ENCODE measurements at regions not wholly inside any gene's neighbourhood (a gene's known extent, or its start where the extent isn't known, plus 50 kb on each side); places are given as distances from the start of the nearest gene placed in this dataset.

DNA sequence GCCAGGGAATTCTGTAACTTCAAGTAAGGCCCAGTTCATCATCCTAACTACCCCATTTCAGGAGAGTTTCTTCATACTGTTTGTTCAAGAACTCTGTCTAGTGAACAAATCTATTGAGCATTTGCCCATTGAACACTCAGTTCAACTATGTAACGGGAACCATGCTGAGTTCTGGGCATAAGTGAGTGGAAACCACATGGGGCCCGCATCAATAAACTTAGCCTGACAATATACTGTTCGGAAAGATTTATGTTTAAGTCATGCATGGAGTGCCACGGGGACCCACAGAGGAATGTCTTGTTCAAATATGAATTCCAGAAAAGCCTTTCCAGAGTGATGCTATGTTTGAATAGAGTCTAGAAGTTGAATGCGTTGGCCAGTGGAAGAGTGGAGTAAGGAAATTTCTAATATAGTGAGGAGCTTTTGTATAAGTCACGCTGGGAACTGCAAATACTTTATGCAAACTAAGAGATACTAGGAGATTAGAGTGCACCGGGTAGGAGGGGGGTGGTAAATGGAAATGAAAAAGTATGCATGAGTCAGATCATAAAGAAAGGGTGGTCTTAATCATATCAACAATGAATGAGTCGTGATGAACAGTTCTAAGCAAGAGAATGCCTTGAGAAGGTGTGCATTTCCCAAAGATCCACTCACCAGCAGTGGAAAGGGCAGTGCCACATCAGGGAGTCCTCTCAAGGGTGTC lies 279.8 kb downstream of the VPS13C start:
- Histone ChIP-seq H3K4me3 (no peak overlapping the region), H3K9me2 (ENCODE audit: insufficient read depth) (no peaks in the 10 kb centered on the region), H4K20me1 (ENCODE audit: insufficient read depth) (no peaks in the 10 kb centered on the region), H2AFZ (no peak overlapping the region), H3F3A (ENCODE audit: insufficient read depth) (no peaks in the 10 kb centered on the region), H3K36me3 (ENCODE audit: low read depth) (no peaks in the 10 kb centered on the region), H3K79me2 (ENCODE audit: insufficient read depth) (no peaks in the 10 kb centered on the region), H3K4me1 (ENCODE audit: insufficient read depth) (no peaks in the 10 kb centered on the region), H3K9me3 (ENCODE audit: low read depth) (no peaks in the 10 kb centered on the region), H3K27ac (no peak overlapping the region), H3K27me3 (replicated peaks; ENCODE audit: insufficient read depth) (peaks cover 17% of the 10 kb centered on the region; the same call in 1 of the 2 replicates), H3K9ac (no peak overlapping the region), H3K4me2 (ENCODE audit: unreplicated experiment) (no peak overlapping the region)
- TF ChIP-seq EZH2 (IDR thresholded peaks at IDR 0.05; ENCODE audit: insufficient read depth, poor library complexity, severe bottlenecking), result no peak
- DNase-seq, result no peak
- 39 to 41% methylated on average over 8 of the region's 8 CpGs for WGBS, 2 experiments (ENCODE audit: low coverage in 1 of 2, low lambda C conversion rate in 2 of 2, missing lambda C conversion rate in 2 of 2)
- in situ Hi-C loops (cut with MboI), result no loop called here

DNA sequence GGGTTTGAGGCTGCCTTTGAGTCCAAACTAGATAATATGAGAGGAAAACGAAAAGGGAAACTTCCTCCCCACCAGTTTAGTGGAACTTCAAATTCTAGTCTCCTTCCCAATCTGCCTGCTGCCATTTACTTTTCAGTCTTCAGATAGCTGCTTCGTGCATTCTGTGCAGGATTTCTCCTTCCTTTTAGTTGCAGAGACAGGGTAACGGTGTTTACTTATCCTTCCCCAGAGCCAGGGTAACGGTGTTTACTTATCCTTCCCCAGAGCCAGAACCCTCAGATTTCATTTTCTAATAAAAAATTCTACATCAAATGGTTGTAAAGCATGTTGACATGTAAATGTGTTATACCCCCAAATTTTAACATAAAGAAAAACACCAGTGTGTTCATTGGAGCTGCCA lies 282.6 kb downstream of the VPS13C start:
- DNase-seq, result no peak
- WGBS, 2 experiments (ENCODE audit: low coverage in 1 of 2, low lambda C conversion rate in 2 of 2, missing lambda C conversion rate in 2 of 2), result 35 to 44% methylated on average over 4 of the region's 4 CpGs
- Histone ChIP-seq H3K27me3 (replicated peaks; ENCODE audit: insufficient read depth) (peaks cover 21% of the 10 kb centered on the region), H2AFZ (no peak overlapping the region), H3F3A (ENCODE audit: insufficient read depth) (no peaks in the 10 kb centered on the region), H3K9me3 (ENCODE audit: low read depth) (no peaks in the 10 kb centered on the region), H4K20me1 (ENCODE audit: insufficient read depth) (no peaks in the 10 kb centered on the region), H3K36me3 (ENCODE audit: low read depth) (no peaks in the 10 kb centered on the region), H3K79me2 (ENCODE audit: insufficient read depth) (no peaks in the 10 kb centered on the region), H3K9ac (no peak overlapping the region), H3K9me2 (ENCODE audit: insufficient read depth) (no peaks in the 10 kb centered on the region), H3K4me1 (ENCODE audit: insufficient read depth) (no peaks in the 10 kb centered on the region), H3K4me2 (ENCODE audit: unreplicated experiment) (no peak overlapping the region), H3K4me3 (no peak overlapping the region), H3K27ac (no peak overlapping the region)
- TF ChIP-seq EZH2phosphoT487 (IDR thresholded peaks at IDR 0.05; ENCODE audit: insufficient read depth, low read depth), result no peak
- in situ Hi-C loops (cut with MboI), result no loop called here

DNA sequence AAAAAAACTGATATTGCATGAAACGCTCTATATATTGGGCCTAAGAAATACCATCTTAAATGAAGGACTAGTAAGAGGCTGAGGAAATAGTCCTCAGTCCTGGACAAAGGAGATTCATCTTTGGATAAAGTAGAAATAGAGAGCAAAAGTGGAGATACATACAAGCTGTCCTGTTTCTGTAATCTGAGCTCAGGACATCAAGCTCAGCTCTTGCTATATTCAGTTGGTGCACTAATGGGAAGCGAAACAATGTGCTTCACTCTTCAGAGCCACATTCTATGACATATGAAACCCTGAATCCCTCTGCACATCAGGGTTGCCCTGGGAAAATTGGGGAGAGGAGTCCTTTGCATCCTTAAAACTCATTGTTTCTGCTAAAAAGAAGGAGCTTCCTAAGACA lies 290.7 kb downstream of the VPS13C start:
- in situ Hi-C loops (cut with MboI), result no loop called here
- Histone ChIP-seq H3K27me3 (replicated peaks; ENCODE audit: insufficient read depth) (no peaks in the 10 kb centered on the region; the same call in 1 of the 2 replicates), H3K79me2 (ENCODE audit: insufficient read depth) (no peaks in the 10 kb centered on the region), H3K9ac (no peak overlapping the region), H3K27ac (no peak overlapping the region), H3K36me3 (ENCODE audit: low read depth) (no peaks in the 10 kb centered on the region), H3K4me2 (ENCODE audit: unreplicated experiment) (no peak overlapping the region), H4K20me1 (ENCODE audit: insufficient read depth) (no peaks in the 10 kb centered on the region), H2AFZ (no peak overlapping the region), H3K4me1 (ENCODE audit: insufficient read depth) (no peaks in the 10 kb centered on the region), H3K9me3 (ENCODE audit: low read depth) (no peaks in the 10 kb centered on the region), H3K9me2 (ENCODE audit: insufficient read depth) (no peaks in the 10 kb centered on the region), H3F3A (ENCODE audit: insufficient read depth) (no peaks in the 10 kb centered on the region), H3K4me3 (no peak overlapping the region)
- DNase-seq, result no peak
- 51 to 64% methylated on average over 2 of the region's 2 CpGs for WGBS, 2 experiments (ENCODE audit: low coverage in 1 of 2, low lambda C conversion rate in 2 of 2, missing lambda C conversion rate in 2 of 2)
- TF ChIP-seq EZH2phosphoT487 (IDR thresholded peaks at IDR 0.05; ENCODE audit: insufficient read depth, low read depth), result no peak
- no peak for TF ChIP-seq EZH2 (IDR thresholded peaks at IDR 0.05; ENCODE audit: insufficient read depth, poor library complexity, severe bottlenecking)

- Histone ChIP-seq H3K27ac (no peak overlapping the region), H2AFZ (no peak overlapping the region), H3K9me2 (ENCODE audit: insufficient read depth) (no peaks in the 10 kb centered on the region), H3K9me3 (ENCODE audit: low read depth) (no peaks in the 10 kb centered on the region), H4K20me1 (ENCODE audit: insufficient read depth) (no peaks in the 10 kb centered on the region), H3K27me3 (replicated peaks; ENCODE audit: insufficient read depth) (no peaks in the 10 kb centered on the region; the same call in 1 of the 2 replicates), H3K4me2 (ENCODE audit: unreplicated experiment) (no peak overlapping the region), H3K36me3 (ENCODE audit: low read depth) (no peaks in the 10 kb centered on the region), H3K9ac (no peak overlapping the region), H3K4me1 (ENCODE audit: insufficient read depth) (no peaks in the 10 kb centered on the region), H3K4me3 (no peak overlapping the region), H3F3A (ENCODE audit: insufficient read depth) (no peaks in the 10 kb centered on the region), H3K79me2 (ENCODE audit: insufficient read depth) (no peaks in the 10 kb centered on the region)
- TF ChIP-seq EZH2 (IDR thresholded peaks at IDR 0.05; ENCODE audit: insufficient read depth, poor library complexity, severe bottlenecking) (no peak), EZH2phosphoT487 (IDR thresholded peaks at IDR 0.05; ENCODE audit: insufficient read depth, low read depth) (no peak)
- in situ Hi-C loops (cut with MboI), result no loop called here
- 30 to 32% methylated on average over 2 of the region's 2 CpGs for WGBS, 2 experiments (ENCODE audit: low coverage in 1 of 2, low lambda C conversion rate in 2 of 2, missing lambda C conversion rate in 2 of 2)
- no peak for DNase-seq
These were observed 292.1 kb downstream of the VPS13C start for GRCh38 chr15:61768131-61768530.

- Histone ChIP-seq H3K36me3 (ENCODE audit: low read depth) (no peaks in the 10 kb centered on the region), H3K4me3 (no peak overlapping the region), H3F3A (ENCODE audit: insufficient read depth) (no peaks in the 10 kb centered on the region), H3K27me3 (replicated peaks; ENCODE audit: insufficient read depth) (no peaks in the 10 kb centered on the region; the same call in 1 of the 2 replicates), H3K4me1 (ENCODE audit: insufficient read depth) (no peaks in the 10 kb centered on the region), H3K9me3 (ENCODE audit: low read depth) (no peaks in the 10 kb centered on the region), H2AFZ (no peak overlapping the region), H4K20me1 (ENCODE audit: insufficient read depth) (no peaks in the 10 kb centered on the region), H3K9ac (no peak overlapping the region), H3K9me2 (ENCODE audit: insufficient read depth) (no peaks in the 10 kb centered on the region), H3K4me2 (ENCODE audit: unreplicated experiment) (no peak overlapping the region), H3K27ac (no peak overlapping the region), H3K79me2 (ENCODE audit: insufficient read depth) (no peaks in the 10 kb centered on the region)
- TF ChIP-seq EZH2 (IDR thresholded peaks at IDR 0.05; ENCODE audit: insufficient read depth, poor library complexity, severe bottlenecking) (no peak), EZH2phosphoT487 (IDR thresholded peaks at IDR 0.05; ENCODE audit: insufficient read depth, low read depth) (no peak)
- in situ Hi-C loops (cut with MboI), result no loop called here
- 32 to 38% methylated on average over 6 of the region's 6 CpGs for WGBS, 2 experiments (ENCODE audit: low coverage in 1 of 2, low lambda C conversion rate in 2 of 2, missing lambda C conversion rate in 2 of 2)
- DNase-seq, result no peak
These were observed 295.3 kb downstream of the VPS13C start for GRCh38 chr15:61764981-61765380.
